ENCODE measurements at regions not wholly inside any gene's neighbourhood (a gene's known extent, or its start where the extent isn't known, plus 50 kb on each side); places are given as distances from the start of the nearest gene placed in this dataset.

GRCh38 chr9:26335116-26335515, 557.5 kb downstream of the CAAP1 start:
- no peak for TF ChIP-seq GATA3 (IDR thresholded peaks at IDR 0.05; ENCODE audit: low read depth, low read length)
- no peak for TF ChIP-seq GATA2 (IDR thresholded peaks at IDR 0.05; ENCODE audit: low read depth, low read length)

- no peak for TF ChIP-seq GATA3 (IDR thresholded peaks at IDR 0.05; ENCODE audit: low read depth, low read length)
- TF ChIP-seq GATA2 (IDR thresholded peaks at IDR 0.05; ENCODE audit: low read depth, low read length): no peak
Measured at GRCh38 chr9:26334706-26335105, 557.9 kb downstream of the CAAP1 start.

- no peak for TF ChIP-seq GATA2 (IDR thresholded peaks at IDR 0.05; ENCODE audit: low read depth, low read length)
- TF ChIP-seq GATA3 (IDR thresholded peaks at IDR 0.05; ENCODE audit: low read depth, low read length): no peak
Measured at GRCh38 chr9:26331223-26331622, 561.4 kb downstream of the CAAP1 start.

- TF ChIP-seq GATA3 (IDR thresholded peaks at IDR 0.05; ENCODE audit: low read depth, low read length): no peak
- TF ChIP-seq GATA2 (IDR thresholded peaks at IDR 0.05; ENCODE audit: low read depth, low read length): no peak
Measured at GRCh38 chr9:26329974-26330373, 562.6 kb downstream of the CAAP1 start.

GRCh38 chr9:26326563-26326962, 566.0 kb downstream of the CAAP1 start:
- TF ChIP-seq GATA2 (IDR thresholded peaks at IDR 0.05; ENCODE audit: low read depth, low read length) (no peak), GATA3 (IDR thresholded peaks at IDR 0.05; ENCODE audit: low read depth, low read length) (no peak)

- TF ChIP-seq GATA2 (IDR thresholded peaks at IDR 0.05; ENCODE audit: low read depth, low read length) (no peak), GATA3 (IDR thresholded peaks at IDR 0.05; ENCODE audit: low read depth, low read length) (no peak)
Measured at GRCh38 chr9:26325444-26325829, 567.2 kb downstream of the CAAP1 start.

- TF ChIP-seq GATA3 (IDR thresholded peaks at IDR 0.05; ENCODE audit: low read depth, low read length): no peak
- no peak for TF ChIP-seq GATA2 (IDR thresholded peaks at IDR 0.05; ENCODE audit: low read depth, low read length)
Measured at GRCh38 chr9:26324786-26325443, 567.7 kb downstream of the CAAP1 start.

- TF ChIP-seq GATA2 (IDR thresholded peaks at IDR 0.05; ENCODE audit: low read depth, low read length) (no peak), GATA3 (IDR thresholded peaks at IDR 0.05; ENCODE audit: low read depth, low read length) (no peak)
Measured at GRCh38 chr9:26321935-26322334, 570.7 kb downstream of the CAAP1 start.

- TF ChIP-seq GATA3 (IDR thresholded peaks at IDR 0.05; ENCODE audit: low read depth, low read length): no peak
- TF ChIP-seq GATA2 (IDR thresholded peaks at IDR 0.05; ENCODE audit: low read depth, low read length): no peak
Measured at GRCh38 chr9:26319859-26320258, 572.7 kb downstream of the CAAP1 start.

- TF ChIP-seq GATA2 (IDR thresholded peaks at IDR 0.05; ENCODE audit: low read depth, low read length) (peak; percentile 25; the same call in 1 of the 2 replicates), GATA3 (IDR thresholded peaks at IDR 0.05; ENCODE audit: low read depth, low read length) (peak; percentile 51)
Measured at GRCh38 chr9:26313108-26313507, 579.5 kb downstream of the CAAP1 start.

GRCh38 chr9:26311463-26311995, 581.1 kb downstream of the CAAP1 start:
- no peak for TF ChIP-seq GATA3 (IDR thresholded peaks at IDR 0.05; ENCODE audit: low read depth, low read length)
- TF ChIP-seq GATA2 (IDR thresholded peaks at IDR 0.05; ENCODE audit: low read depth, low read length): no peak

GRCh38 chr9:26310294-26310693, 582.3 kb downstream of the CAAP1 start:
- TF ChIP-seq GATA3 (IDR thresholded peaks at IDR 0.05; ENCODE audit: low read depth, low read length): no peak
- TF ChIP-seq GATA2 (IDR thresholded peaks at IDR 0.05; ENCODE audit: low read depth, low read length): no peak

- TF ChIP-seq GATA3 (IDR thresholded peaks at IDR 0.05; ENCODE audit: low read depth, low read length) (no peak), GATA2 (IDR thresholded peaks at IDR 0.05; ENCODE audit: low read depth, low read length) (no peak)
Measured at GRCh38 chr9:26308328-26308727, 584.3 kb downstream of the CAAP1 start.

GRCh38 chr9:26301659-26302058, 590.9 kb downstream of the CAAP1 start:
- no peak for TF ChIP-seq GATA3 (IDR thresholded peaks at IDR 0.05; ENCODE audit: low read depth, low read length)
- TF ChIP-seq GATA2 (IDR thresholded peaks at IDR 0.05; ENCODE audit: low read depth, low read length): no peak

- TF ChIP-seq GATA3 (IDR thresholded peaks at IDR 0.05; ENCODE audit: low read depth, low read length): no peak
- no peak for TF ChIP-seq GATA2 (IDR thresholded peaks at IDR 0.05; ENCODE audit: low read depth, low read length)
Measured at GRCh38 chr9:26301046-26301445, 591.6 kb downstream of the CAAP1 start.
